HG02885 (cell line): ENCODE measurements at regions not wholly inside any gene's neighbourhood (a gene's known extent, or its start where the extent isn't known, plus 50 kb on each side); places are given as distances from the start of the nearest gene placed in this dataset.

Experiments
- ATAC-seq: cut with Tn5 transposase; IDR thresholded peaks from one replicate; pipeline ENCODE4 v1.9.1; 2021; ENCODE audit warnings: mild to moderate bottlenecking; ENCODE audit not compliant: unreplicated experiment, poor library complexity

DNA sequence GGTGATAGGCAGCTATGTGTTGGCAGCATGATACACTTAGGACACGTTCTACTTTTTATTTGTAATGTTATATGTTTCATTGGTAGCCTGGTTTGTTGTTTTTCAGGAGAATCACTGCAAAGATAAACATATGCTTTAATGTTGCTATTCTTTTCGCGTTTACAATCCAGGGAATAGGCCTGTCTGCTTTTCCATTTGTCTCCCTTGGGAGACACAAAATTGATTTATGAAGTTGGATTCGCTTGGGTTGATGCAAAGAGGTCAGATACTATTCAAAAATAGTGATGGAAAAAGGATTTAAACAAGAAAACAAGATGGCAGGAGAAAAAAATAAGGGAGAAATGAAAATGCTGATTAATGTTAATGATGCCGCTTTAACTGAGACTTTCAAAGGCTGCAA is 179.5 kb upstream of the SOX4 start:
- no peak for ATAC-seq

DNA sequence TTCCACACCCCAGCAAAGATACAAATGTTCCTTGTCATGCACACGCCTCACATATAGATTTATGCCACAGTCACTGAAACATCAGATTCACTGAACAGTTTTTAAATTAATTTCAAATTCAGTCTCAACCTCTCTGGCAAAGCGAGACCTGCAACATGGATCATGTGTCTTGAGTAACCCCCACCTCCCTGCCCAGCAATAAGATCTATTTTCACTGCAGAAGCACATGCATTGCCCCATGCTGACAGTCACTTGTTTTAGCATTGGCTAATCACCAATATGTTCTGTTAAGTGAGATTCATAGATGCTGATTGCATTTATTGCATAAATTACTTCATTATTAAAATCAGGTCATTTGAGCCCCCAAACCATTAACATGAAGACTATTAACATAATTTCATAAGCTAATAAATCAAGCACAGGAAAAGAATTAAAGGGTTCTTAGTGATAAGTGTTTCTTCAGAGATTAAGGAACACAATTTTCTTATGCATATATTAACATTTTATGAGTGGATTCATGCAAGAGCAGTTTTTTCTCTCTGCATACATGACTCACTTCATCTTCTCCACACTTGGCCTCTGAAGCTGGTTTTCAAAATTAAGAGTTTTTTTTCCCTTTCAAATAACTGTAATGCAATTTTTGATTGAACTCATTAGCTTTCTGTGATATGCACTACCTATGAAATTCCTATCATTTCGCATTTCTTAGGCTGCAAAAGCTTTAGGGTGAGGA is 173.2 kb upstream of the SOX4 start:
- no peak for ATAC-seq

DNA sequence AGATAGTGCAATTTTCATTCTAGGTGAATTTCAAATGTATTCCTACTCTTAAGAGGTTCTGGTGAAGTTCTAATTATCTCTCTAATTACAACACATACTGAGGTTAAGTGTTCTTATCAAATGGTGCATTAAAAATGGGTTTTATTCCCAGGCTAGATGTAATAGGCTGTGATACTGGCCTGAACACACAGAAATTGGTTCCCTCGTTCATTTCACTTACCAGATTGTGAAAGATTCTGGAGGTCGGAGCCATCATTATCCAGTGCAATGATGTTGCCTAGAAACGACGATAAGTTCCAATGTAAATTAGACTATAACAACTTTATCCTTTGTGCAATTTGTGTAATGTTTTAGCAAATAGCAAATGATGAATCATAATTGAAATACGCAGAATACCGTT is 172.6 kb upstream of the SOX4 start:
- no peak for ATAC-seq

DNA sequence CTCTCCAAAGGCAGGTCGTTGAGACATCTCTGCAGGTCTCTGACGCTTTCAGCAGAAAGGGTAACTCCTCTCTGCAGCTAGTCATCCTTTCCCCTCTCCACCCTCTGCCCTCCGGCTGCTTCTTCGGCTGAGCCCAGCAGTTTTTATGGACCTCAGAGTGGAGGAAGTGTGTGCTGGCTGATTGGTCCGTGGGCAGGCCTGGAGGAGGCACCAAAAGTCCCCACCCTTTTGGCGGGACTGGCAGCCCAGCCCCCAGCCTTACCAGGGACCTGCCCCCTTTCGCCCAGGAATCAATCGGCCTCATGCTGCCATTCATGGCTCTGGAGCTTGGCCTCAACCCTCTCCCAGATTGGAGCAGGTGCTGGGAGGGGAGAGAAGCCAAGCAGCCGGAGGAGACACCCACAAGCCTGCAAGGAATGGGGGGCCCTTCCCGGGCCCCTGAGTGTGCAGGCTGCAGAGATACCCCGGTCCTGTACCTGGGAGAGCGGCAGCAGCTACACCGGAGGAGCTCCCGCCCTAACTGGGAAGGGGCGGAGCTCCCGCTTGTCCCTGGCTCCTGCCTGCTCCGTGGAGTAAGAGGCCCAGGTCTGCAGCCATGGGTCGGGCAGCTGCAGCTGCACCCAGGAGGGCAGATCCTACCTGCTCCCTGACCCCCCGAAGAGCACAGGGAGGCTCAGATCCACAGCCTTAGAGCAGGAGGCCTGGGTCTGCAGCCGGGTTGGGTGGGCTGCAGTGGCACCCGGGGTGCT is 170.3 kb upstream of the SOX4 start:
- no peak for ATAC-seq

DNA sequence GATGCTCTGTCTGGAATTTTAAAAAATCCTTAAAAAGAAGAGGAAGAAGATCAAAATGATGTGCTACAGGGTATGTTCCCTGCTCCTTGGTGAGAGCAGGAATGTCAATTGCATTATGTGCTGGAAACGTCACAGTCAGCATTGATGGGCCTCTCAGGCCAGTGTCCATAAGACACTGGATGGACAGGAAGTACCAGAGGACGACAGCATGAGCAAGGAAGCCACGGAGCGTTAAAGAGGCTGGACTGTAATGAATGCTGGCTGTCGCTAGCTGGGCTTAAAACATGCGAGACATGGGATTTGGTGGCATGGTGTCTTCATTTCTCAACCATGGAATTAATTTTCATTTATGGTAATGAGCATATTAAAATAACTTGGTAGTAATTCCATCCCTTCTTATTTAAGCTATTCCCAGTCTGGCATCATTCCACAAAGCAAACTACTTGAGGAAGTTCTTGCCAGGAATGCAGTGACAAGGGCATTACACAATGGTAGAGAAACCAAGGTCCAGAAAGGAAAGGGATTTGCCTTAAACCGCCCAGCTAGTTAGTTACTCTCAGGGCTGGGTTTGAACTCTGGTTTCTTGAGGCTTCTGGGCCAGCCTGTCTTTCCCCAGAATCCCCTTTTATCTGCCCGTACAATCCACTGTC is 166.6 kb upstream of the SOX4 start:
- ATAC-seq = no peak

DNA sequence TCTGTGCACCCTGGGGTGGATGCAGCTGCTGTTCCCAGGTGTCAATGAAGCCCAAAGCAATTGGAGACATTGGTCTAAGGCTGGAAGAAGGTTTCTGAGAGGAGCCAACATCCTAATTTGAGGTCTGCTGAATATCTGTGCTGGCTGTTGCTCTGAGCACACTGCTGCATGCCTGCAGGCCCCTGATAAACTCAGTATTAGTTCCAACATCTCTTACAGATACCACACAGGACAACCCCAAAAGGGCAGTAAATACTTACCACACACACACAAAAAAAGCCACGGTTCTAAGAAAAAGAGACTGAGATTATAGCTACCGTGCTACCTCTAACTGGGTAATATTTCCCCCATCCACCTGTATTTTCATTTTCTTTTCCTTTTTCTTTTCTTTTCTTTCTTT is 164.3 kb upstream of the SOX4 start:
- no peak for ATAC-seq

DNA sequence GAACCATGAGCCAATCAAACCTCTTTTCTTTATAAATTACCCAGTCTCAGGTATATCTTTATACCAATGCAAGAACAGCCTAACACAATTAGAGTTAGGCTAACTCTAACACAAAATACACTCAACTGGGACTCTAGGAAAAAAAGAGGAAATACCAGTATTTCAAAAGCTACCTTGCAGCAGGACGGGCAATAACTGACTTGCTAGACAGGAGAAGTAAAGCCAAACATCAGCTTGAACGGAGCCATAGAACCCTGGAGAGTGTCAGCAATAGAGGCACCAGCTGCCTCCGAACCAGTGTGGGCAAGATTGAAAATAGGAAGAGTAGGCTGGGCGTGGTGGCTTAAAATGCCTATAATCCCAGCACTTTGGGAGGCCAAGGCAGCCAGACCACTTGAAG is 162.0 kb upstream of the SOX4 start:
- ATAC-seq = no peak

DNA sequence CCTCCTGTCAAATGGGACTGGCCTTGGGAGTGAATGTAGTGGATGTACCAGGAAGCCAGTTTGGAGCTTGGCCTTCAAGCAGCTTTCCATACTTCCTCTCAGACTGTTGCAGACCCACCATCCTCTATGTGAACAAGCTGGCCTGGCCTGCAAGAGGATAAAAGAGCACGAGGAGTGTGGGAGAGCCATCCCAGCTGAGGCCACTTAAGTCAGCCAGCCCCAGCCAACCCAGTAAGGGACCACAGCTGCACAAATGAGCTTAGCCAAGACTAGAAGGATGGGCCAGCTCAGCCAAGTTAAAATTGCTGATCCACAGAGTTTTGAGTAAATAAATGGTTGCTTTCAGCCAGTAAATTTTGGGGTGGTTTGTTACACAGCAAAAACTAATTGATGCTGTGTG is 156.9 kb upstream of the SOX4 start:
- ATAC-seq = no peak

DNA sequence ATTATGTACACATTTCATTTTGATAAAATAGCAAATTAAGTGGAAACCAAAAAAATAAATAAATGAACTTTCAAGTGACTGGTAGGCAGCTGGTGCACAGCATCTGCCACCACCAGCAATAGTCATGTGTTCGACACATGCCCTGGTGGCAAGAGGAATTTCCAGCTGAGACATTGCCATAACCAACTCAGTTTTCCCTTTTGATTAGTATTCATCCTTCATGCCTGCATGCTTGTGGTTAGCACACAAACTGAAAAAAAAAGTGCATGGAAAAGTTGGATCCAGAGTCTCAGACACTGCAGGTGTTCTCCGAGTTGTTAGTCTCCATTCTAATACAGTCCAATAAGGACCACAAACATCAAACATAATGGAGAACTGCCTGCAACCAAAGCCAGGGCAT is 156.0 kb upstream of the SOX4 start:
- ATAC-seq = no peak

DNA sequence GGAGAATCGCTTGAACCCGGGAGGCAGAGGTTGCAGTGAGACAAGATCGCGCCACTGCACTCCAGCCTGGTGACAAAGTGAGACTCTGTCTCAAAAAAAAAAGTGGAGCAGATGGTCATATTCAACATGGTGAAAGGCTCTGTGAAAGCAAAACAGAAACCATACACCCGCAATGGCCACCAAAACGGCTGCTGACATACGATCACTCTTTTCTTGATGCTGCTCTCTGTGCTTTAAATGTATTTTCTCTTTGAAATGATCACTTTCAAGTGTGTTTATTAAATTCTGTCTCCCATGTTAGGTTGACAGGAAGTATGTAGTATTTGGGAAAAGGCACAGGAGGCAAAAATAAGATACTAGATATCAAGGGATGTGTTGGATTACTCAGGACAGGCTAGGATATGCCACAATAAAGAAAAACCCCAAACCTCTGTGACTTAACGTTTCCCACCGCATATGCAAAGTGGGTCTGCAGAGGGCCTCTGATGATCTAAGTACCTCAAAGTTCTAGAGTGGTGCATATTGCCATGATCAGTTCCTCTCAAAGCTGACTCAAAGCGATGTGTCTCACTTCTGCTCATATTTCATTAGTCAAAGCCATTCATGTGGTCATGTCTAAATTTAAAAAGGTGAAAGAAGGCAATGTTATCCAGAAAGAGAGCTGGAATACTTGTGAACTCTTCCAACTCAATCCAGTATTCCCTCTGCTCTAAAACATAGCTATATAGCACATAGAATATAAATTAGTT is 155.1 kb upstream of the SOX4 start:
- ATAC-seq = peak; percentile 98

DNA sequence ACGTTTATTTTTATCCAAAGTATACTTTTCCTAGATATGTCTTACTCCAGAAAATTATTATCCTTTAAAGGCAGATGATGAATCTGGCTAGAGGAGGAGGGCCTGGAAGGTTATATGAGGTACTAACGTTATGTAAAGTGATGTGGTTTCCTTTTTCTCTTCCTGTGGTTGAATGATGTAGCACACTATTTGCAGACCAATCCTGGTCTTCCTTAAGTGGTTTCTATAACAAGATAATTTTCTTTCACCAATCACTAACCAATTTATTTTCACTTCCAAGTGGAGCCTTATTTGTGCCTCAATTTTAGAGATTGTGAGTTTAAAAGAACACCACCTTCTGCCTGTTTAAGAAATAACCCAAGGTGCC is 154.6 kb upstream of the SOX4 start:
- ATAC-seq = peak; percentile 44

DNA sequence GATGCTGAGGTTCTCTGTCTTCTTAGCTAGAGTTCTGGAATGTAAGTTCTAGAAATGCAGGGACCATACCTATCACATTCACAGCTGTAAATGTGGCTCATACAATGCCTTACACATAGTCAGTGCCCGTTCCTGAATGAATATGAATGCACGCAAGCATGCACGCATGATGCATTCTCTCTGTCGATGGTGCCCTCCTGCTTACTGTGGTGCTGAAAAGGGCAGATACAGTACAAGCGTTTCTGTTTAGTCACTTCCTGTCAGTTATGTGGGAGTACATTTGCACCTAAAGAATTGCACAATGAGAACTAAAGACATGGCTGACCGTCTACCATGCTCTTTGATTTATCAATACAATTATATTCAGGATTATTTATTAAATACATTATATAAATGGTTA is 152.2 kb upstream of the SOX4 start:
- no peak for ATAC-seq

DNA sequence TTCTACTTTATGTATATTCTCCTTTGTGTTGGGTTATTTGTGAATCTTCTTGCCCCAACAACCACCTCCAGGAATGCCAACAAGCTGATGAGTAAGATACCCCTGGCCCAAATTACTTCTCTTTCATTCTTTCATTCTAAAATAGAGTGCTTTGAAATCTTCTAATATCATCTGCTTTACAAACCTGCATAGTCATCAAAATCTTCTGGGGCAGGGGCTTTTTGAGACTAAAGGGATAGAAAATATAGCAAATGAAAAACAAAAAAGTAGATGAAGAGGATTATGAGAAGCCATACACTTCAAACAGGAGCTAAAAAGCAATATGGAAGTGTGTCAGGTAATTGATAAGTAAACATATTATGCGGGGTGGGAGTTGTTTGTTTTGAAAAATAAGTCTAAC is 150.7 kb upstream of the SOX4 start:
- no peak for ATAC-seq

DNA sequence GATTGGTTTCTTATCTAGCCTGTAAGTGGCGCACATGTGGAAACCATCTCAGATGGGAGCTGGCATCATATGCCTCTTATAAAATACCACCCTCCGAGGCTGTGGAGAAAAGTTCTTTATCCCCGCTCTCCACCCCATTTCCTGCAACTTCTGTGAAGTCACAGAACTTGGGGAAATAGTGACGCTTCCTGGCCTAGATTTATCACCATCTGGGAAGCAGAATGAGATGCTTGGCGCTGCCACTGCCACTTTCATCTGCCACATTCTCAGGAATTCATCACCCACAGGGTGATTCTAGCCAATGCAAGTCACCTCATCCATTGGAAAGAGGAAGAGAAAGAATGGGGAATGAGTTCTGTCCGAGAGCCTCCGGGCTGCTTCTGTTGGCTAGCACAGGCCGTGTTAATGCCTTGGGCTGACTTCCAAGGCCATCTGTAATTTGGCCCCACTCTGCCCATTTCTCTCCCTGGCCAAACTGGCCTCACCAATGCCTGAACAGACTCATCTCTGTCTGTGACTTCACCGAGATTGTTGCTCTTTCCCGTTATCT is 148.8 kb upstream of the SOX4 start:
- ATAC-seq = no peak

DNA sequence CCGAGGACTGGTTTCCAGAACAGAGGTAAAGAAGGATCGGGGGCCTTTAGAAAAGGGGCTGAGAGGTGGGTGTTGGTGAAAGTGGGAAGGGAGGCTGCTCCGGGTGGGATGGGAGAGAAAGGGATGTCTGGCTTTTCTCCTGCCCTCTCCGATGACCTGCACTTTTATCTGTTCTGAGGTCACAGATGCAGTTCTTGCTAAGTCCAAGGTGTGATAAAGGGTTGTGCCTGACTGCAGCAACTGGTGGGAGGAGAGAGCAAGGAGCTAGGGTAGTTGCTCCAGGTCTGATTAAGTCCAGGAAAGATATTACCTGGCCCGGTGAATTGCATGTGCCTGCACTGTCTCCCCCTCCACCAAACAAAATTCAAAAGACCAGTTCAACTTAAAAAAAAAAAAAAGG is 145.6 kb upstream of the SOX4 start:
- ATAC-seq = no peak

DNA sequence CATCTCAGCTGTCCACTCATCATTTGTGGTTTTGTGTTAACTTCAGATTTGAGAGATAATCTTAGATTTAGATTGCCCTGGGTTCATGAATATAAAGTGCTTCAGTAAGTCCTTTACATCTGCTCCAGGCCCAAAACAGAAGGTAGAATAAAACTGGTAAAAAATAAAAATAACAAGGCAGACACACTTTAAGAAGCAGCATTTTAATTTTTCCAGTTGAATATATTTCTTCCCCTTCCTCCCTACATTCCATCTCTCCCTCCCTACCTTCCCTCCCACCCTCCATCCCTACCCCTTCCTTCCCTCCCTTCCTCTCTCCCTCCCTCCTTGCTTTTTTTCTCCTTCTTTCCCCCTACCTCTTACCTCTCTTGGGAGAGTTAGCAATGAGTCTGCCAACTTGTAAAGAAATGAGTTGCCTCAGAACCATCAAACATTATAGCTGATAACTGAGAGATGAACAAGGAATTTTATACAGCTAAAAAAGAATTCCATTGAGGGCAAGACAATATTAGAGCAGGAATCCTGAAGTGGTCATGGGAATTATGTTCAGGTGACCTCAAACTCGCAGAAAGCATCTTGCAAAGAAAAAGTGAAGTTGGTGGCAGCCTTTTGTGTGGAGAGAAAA is 145.0 kb upstream of the SOX4 start:
- ATAC-seq = no peak

DNA sequence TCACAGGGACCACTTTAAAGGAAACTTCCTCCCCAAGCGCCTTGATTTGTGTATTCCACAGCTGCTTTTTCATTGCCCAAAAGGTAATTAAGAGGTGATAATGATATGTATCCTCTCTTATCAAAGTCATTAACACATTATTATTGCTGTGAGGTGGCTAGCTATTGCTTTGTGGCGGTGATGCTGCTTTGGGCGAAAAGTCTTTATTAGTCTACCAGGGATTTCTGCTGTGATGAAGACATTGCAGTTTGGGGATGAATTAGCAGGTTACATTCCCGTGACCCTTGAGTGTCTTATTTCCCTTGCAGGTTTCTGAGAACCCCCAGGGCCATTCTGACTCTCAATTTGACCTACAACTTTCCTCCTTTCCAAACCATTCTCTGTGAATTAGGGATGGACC is 143.4 kb upstream of the SOX4 start:
- no peak for ATAC-seq

DNA sequence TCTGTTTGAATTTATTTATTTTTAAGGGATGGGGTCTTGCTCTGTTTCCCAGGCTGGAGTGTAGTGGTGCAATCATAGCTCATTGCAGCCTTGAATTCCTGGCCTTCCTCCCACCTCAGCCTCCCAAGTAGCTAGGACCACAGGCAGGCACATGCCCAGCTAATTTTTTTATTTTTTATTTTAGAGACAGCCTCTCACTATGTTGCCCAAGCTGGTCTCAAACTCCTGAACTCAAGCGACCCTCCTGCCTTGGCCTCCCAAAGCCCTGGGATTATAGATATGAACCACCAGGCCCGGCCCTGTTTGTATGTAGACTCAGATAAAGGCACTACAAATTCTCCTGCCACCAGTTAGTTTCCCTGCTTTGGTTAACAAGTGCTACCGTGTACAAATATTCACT is 142.9 kb upstream of the SOX4 start:
- no peak for ATAC-seq

DNA sequence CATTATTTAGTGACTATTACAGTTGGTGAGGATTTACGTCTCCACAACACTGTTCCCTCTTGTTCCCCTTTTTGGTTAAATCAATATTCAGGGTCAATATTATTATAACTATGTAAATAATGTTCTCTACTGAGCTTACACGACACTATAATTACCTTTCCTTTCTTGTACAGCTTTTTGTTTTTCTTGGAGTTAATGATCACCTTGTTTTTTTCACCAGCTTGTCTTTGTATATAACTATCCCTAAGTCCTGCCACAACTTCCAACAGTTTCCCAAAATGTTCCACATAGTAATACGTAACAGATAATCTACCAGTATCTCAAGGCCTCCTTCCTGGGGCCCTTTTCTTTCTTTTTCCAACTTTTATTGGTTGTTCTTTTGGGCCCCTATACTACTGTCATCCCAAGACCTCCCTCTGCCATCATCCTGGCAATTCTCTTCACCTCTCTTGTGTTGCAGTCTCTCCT is 142.0 kb upstream of the SOX4 start:
- ATAC-seq = no peak

DNA sequence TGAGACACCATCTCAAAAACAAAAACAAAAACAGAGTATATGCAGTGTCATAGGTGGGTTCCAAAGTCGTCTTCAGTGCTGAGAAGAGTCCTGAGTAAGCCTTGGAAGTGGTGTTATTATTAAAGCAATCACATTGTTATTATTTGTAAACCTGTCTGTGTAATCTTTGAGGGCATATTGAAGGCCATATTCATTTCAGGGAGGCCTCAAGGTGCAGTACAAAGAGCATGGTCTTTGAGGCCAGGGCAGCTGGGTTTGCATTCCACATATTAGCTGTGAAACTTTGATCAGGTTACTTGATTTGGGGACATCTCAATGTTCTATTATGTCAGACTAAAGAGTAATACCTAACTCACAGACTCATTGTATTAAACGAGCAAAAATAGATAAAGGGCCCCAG is 139.3 kb upstream of the SOX4 start:
- ATAC-seq = no peak
